ENCODE measurements at regions not wholly inside any gene's neighbourhood (a gene's known extent, or its start where the extent isn't known, plus 50 kb on each side); places are given as distances from the start of the nearest gene placed in this dataset.

GRCh38 chr14:36028218-36028617 is 148.3 kb downstream of the PTCSC3 start:
- no peak for DNase-seq

- no peak for DNase-seq
Observed at GRCh38 chr14:36027354-36027753, 149.2 kb downstream of the PTCSC3 start.

GRCh38 chr14:36022765-36023410 is 153.6 kb downstream of the PTCSC3 start:
- DNase-seq, result no peak

DNA sequence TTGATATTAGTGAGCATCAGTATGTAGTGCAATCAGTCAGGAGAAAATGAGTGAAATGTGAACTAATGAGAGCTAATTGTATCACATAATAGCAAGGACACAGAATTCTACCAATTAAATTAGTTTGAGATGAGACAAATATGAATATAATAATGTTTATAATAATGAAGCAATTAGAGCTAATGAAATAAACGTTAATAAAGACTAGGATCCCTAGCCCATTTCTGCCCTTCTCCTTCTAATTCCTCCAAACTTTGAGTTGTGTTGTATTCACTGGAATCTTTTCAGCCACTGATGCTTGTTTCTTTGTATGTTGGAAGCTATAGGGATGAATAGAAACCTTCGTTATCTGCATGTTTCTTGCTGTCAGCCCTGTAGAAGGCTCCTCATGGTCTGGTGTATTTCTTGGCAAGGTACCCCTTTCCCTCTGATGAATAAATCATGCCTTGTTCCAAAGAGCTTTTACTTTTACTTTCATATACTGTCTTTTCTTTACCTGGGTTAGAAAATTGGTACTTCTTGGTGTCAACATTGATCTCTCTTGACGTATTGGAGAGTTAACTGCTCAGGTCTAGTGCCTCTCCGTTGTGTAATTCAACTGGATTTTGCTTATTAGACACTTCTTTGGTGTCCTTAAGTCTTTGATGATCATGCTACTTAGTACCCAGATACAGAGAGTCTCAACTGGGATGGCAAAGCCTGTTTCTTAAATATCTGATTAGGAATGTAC is 154.8 kb downstream of the PTCSC3 start:
- no peak for DNase-seq

DNA sequence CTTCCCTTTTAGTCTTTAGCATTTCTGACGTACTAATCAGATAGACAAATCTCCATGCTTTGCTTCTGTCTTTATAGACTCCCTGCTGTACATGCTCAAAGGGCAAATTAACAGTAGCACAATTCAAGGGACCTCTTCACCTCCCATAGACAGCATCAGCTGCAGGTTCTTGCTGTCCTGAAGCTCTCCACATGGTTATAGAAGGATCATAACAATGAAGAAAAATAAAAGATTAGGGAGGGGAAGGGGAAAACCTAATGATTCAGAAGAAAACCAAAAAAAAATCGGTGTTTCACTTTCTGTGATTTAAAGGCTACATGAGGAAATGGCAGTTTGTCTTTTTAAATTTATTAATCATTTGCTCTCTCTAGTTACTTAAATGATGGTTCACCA is 155.5 kb downstream of the PTCSC3 start:
- DNase-seq, result no peak

GRCh38 chr14:36020120-36021029 is 156.1 kb downstream of the PTCSC3 start:
- DNase-seq, result no peak

DNA sequence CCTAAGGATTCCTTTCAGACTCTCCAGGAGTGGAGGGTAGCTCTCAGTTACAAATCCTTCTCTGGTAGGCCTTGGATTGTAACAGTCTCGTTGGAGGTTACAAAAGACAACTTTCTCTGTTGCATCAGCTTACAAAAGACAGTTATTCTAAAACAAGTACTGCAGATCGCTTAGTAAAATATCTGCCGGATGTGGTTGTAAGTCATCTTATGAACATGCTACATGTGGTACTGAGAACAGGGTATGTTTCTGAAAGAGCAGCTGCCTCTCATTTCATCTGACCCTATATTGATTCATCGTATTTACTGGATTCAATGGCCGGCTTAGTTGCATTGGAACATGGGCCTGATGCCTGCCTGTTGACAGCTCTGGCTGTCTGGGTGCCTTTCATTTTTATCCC is 157.4 kb downstream of the PTCSC3 start:
- DNase-seq, result no peak

DNA sequence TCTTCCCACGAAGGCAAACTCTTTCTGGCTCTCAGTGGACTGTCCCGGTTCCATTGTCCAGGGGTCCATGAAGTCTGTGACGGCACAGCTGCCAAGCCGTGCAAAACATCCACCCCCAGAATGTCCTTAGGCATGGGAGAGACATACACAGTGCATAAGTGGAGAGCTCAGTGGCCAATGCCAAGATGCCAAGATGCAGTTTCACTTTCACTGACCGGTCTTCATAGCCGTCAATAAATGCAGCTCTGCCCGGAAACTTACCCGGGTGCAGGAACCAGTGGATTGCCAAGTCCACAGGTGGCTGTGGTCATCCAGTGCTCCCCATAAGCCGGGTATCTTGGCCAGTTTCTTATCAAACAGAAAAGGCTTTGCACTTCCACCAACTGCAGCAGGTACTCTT is 162.3 kb downstream of the PTCSC3 start:
- DNase-seq, result no peak

DNA sequence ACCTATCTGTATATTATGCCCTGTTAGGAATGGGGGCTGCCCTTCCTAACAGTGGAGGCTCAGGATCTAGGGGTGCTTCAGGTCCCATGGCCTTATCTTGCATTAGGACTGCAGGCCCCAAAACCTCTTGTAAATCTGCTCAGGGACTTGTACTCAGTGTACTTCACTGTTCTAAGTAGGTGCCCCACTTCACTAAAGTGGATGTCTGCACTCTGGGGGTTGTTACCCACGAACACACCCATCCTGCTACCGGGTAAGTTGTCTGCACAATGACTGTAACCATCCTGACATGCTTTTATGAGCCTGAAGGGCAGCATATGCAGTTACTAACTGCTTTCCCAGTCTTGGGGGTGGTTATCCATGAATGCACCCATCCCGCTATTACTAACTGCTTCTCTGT is 163.0 kb downstream of the PTCSC3 start:
- no peak for DNase-seq

GRCh38 chr14:36012621-36013020 is 163.9 kb downstream of the PTCSC3 start:
- no peak for DNase-seq

DNA sequence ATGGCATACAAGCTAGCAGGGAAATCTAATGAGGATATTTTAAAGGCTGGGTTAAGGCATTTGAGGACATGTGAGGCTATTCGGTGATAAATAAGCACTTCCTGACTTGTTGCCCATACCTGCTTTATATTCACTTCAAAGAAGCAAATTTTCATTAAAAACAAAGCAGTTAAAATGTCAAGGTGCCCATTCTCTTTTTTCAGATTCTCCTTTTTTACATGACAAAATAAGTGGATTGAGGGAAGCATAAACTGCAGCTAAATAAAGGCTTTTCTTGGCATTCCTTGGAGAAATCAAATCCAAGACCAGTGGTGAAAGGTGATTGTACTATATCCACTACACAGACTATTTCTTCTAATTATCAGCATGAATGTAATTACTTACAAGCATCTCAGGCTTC is 166.9 kb downstream of the PTCSC3 start:
- no peak for DNase-seq

GRCh38 chr14:36006623-36007022 is 169.9 kb downstream of the PTCSC3 start:
- no peak for DNase-seq

- DNase-seq, result no peak
Observed at GRCh38 chr14:36005670-36006069, 170.9 kb downstream of the PTCSC3 start.

DNA sequence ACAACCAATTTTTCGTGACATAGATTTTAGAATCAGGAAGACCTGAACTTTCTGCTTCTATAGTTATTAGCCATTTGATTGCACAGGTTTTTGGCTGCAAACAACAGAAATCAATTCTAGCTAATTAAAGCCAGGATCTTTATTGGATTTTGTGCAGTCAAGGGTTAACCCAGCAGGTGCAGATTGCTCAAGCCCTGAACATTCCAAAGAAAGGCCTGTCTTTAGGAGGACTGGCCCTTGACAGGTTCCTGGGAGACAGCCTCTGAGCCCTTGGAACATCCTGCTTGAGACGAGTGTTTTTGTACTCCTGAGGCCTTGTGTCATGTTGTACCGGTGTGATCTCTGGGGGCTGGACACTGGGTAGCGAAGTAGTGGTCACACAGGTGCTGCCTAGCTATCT is 174.6 kb downstream of the PTCSC3 start:
- DNase-seq, result no peak

DNA sequence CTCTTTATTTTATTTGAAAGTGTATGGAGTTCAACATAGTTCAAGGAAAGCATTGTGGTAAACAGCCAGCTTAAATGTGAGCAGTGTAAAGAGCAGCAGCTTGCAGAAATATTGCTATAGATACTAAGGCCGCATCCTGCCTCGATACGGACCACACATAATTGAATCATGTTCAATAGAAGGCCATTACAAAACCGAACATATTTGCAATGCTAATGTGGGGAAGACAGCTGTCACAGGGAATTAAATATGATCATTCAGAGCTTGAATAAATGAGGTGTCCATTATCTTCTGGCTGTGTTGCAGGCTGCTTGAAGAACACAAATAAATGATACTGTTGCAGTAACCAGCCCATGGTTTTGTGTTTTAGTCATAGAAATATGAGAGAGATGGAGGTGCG is 173.2 kb downstream of the BRMS1L start:
- no peak for DNase-seq

DNA sequence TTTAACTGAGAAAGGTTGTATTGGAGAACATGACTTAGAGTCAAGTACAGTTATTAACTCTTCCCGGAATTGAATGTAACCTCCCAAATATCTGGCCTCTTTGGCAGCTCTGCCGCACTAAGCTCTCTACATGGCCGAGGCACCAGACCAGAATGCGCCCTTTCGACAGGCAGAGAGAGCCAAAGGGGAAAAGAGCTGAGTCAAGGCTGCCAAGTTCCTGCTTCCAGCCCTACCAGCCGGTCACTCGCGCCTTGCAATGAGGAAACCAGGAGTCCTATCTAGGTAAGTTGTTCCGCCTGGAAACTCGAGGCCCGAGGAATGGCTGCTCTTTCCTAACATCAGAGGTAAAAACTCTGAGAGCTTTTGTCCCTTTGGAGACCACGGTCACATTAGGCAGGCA is 172.2 kb downstream of the BRMS1L start:
- DNase-seq, result no peak

DNA sequence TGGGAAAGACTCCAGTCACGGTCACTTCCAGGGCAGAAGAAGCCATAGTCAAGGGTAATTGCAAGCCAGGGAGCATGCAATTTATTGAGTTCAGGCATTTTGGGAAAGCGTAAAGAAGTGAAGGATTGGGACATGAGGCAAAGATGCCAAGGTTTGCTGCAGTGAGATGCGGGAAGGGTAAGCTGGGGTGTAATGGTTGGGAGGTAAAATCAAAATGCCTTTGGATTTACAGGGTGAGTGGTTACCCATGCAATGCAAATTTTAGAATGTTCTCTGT is 167.5 kb downstream of the BRMS1L start:
- DNase-seq, result no peak

- DNase-seq, result peak in 1 of 2 experiments; percentile 3
Observed at GRCh38 chr14:35992816-35993683, 166.9 kb downstream of the BRMS1L start.

DNA sequence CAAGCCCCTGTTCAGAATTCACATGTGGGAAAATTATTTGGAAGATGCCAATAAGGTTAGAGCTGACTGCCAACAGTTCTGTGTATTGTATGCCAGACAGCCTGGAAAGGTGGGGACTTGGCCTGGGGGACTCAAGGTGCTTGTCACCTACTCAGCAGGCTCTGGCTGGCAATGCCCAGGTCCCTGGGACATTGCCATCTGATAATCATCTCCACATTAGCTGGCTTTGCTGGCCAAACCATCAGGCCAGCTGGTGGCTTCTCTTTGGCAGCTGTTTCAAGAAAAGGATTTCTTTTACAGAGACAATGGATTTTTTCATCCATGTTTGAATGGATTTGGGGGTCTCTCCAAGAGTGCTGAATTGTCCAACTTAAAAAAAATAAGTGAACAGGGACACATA is 165.2 kb downstream of the BRMS1L start:
- DNase-seq, result peak; percentile 34 to 61

DNA sequence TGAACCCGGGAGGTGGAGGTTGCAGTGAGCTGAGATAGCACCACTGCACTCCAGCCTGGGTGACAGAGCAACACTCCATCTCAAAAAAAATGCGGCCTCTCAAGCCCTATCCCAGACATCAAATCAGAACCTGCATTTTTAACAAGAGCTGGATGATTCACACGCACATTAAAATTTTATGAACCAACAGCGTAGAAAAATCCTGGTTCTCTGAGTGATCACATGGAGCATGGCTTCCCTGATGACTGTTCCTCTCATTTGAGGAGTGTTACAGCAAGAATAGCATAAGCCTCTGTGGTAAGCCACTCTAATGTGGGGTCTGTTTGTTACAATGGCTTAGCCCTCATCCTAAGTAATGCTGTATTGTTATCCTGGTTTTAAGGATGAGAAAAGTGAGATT is 163.6 kb downstream of the BRMS1L start:
- no peak for DNase-seq

- no peak for DNase-seq
Observed at GRCh38 chr14:35988972-35989690, 163.0 kb downstream of the BRMS1L start.

- DNase-seq, result no peak
Observed at GRCh38 chr14:35988550-35988949, 162.4 kb downstream of the BRMS1L start.
